ENCODE measurements at regions not wholly inside any gene's neighbourhood (a gene's known extent, or its start where the extent isn't known, plus 50 kb on each side); places are given as distances from the start of the nearest gene placed in this dataset.

DNA sequence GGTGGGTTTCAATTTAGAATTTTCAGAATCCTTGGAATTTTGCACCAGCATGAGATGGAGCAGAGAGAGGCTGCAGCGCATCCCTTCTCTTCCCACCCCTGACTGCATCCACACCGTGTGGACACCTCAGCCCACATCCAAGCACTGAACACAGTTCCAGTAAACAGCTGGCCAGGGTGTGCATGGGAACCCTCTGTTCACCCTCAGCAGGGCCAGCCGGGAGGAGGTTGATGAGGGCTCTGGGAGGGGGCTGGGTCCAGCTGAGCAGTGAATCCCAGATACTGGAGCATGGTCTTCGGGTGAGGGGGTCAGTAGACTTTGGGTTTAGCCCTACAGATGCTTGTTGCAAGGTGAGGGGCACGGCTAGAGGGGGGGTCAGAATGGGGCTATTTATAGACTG is 85.8 kb downstream of the RPLP1 start:
- TF ChIP-seq, protein P1, sequence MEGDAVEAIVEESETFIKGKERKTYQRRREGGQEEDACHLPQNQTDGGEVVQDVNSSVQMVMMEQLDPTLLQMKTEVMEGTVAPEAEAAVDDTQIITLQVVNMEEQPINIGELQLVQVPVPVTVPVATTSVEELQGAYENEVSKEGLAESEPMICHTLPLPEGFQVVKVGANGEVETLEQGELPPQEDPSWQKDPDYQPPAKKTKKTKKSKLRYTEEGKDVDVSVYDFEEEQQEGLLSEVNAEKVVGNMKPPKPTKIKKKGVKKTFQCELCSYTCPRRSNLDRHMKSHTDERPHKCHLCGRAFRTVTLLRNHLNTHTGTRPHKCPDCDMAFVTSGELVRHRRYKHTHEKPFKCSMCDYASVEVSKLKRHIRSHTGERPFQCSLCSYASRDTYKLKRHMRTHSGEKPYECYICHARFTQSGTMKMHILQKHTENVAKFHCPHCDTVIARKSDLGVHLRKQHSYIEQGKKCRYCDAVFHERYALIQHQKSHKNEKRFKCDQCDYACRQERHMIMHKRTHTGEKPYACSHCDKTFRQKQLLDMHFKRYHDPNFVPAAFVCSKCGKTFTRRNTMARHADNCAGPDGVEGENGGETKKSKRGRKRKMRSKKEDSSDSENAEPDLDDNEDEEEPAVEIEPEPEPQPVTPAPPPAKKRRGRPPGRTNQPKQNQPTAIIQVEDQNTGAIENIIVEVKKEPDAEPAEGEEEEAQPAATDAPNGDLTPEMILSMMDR (IDR thresholded peaks at IDR 0.05; ENCODE audit: low read length), result no peak
- TF ChIP-seq EZH2 (IDR thresholded peaks at IDR 0.05; ENCODE audit: borderline replicate concordance, low read length), result no peak
